A673 (cell line): ENCODE measurements at regions not wholly inside any gene's neighbourhood (a gene's known extent, or its start where the extent isn't known, plus 50 kb on each side); places are given as distances from the start of the nearest gene placed in this dataset.

Experiments
- BruUV-seq: library from RNA; stranded (reverse); fragments of 400-500 nt; replicated peaks from 2 replicates; lab custom pipeline; 2021; lab: Mats Ljungman, UMichigan
- CTCF ChIA-PET: fragments of 300-600 bp; sonication (Branson Sonifier 250); formaldehyde crosslinking; loops from one replicate; lab custom pipeline; 2022; ENCODE audit warnings: antibody characterized with exemption; lab: Charles Lee
- POLR2A ChIA-PET: fragments of 300-600 bp; sonication (Branson Sonifier 250); formaldehyde crosslinking; loops from one replicate; lab custom pipeline; 2022; ENCODE audit warnings: antibody characterized with exemption; ENCODE audit not compliant: low non-redundant PET; lab: Charles Lee
- DNase-seq: peaks from one replicate; pipeline ENCODE4 v3.0.0-alpha.2; 2015; ENCODE audit warnings: low spot score
- H3K27ac ChIP-seq: fragments of 200-600 bp; sonication (generic); 2 replicates; pipeline ENCODE4 v1.5.1; 2016; ENCODE audit warnings: mixed run types, low read depth, mild to moderate bottlenecking, mixed read lengths, antibody characterized with exemption, low read length; ENCODE audit not compliant: poor library complexity, severe bottlenecking
- H3K27me3 ChIP-seq: fragments of 200-600 bp; sonication (generic); replicated peaks from 2 replicates; pipeline ENCODE4 v1.6.1; 2017; ENCODE audit warnings: mixed run types, low read depth, mild to moderate bottlenecking, mixed read lengths, antibody characterized with exemption, low read length; ENCODE audit not compliant: insufficient read depth, poor library complexity
- H3K36me3 ChIP-seq: fragments of 200-600 bp; sonication (generic); 2 replicates; pipeline ENCODE4 v1.6.1; 2016; ENCODE audit warnings: mixed run types, mild to moderate bottlenecking, mixed read lengths, antibody characterized with exemption, low read length; ENCODE audit not compliant: insufficient read depth, poor library complexity, severe bottlenecking
- H3K4me1 ChIP-seq: fragments of 200-600 bp; sonication (generic); 2 replicates; pipeline ENCODE4 v1.6.1; 2017; ENCODE audit warnings: mixed run types, mild to moderate bottlenecking, mixed read lengths, antibody characterized with exemption, low read length; ENCODE audit not compliant: insufficient read depth, poor library complexity, severe bottlenecking
- H3K4me3 ChIP-seq: fragments of 200-600 bp; sonication (generic); 2 replicates; pipeline ENCODE4 v1.5.1; 2016; ENCODE audit warnings: low read depth, mixed run types, mild to moderate bottlenecking, mixed read lengths, low read length; ENCODE audit not compliant: poor library complexity, severe bottlenecking
- H3K9me3 ChIP-seq: fragments of 200-600 bp; sonication (generic); 2 replicates; pipeline ENCODE4 v1.6.1; 2016; ENCODE audit warnings: mixed run types, low read depth, mild to moderate bottlenecking, mixed read lengths, antibody characterized with exemption, low read length; ENCODE audit not compliant: poor library complexity, severe bottlenecking
- EZH2 ChIP-seq: fragments of 200-600 bp; sonication (generic); IDR thresholded peaks from 2 replicates; pipeline ENCODE4 v1.6.1; 2017; ENCODE audit warnings: borderline replicate concordance, low read depth, mild to moderate bottlenecking, mixed read lengths, antibody characterized with exemption, low read length; ENCODE audit not compliant: poor library complexity, severe bottlenecking
- intact Hi-C: fragments of 100-400 bp; cut with micrococcal nuclease; formaldehyde crosslinking; loops from one replicate; pipeline ENCODE4 v1.10.0; 2022; ENCODE audit not compliant: unreplicated experiment
- TF ChIP-seq, protein P1 (sequence below): fragments of 300-800, 200-600 bp; sonication (generic); conservative IDR thresholded peaks from 2 replicates; pipeline ENCODE4 v1.5.1; 2017; ENCODE audit warnings: low read depth, mild to moderate bottlenecking, antibody characterized with exemption, low read length, moderate library complexity, mixed read lengths

DNA sequence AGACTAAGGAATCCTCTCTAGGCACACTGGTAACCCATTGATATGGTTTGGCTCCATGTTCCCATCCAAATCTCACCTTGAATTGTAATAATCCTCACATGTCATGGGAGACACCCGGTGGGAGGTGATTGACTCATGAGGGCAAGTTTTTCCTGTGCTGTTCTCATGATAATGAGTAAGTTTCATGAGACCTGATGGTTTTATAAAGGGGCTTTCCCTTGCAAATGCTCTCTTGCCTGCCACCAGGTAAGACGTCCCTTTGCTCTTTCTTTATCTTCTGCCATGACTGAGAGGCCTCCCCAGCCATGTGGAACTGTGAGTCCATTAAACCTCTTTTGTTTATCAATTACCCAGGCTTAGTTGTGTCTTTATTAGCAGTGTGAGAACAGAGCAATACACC, 81.4 kb upstream of the GPC6 start:
- DNase-seq, result no peak
- intact Hi-C loops, result no loop called here
- TF ChIP-seq, protein P1, sequence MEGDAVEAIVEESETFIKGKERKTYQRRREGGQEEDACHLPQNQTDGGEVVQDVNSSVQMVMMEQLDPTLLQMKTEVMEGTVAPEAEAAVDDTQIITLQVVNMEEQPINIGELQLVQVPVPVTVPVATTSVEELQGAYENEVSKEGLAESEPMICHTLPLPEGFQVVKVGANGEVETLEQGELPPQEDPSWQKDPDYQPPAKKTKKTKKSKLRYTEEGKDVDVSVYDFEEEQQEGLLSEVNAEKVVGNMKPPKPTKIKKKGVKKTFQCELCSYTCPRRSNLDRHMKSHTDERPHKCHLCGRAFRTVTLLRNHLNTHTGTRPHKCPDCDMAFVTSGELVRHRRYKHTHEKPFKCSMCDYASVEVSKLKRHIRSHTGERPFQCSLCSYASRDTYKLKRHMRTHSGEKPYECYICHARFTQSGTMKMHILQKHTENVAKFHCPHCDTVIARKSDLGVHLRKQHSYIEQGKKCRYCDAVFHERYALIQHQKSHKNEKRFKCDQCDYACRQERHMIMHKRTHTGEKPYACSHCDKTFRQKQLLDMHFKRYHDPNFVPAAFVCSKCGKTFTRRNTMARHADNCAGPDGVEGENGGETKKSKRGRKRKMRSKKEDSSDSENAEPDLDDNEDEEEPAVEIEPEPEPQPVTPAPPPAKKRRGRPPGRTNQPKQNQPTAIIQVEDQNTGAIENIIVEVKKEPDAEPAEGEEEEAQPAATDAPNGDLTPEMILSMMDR, result no peak
- no peak for TF ChIP-seq EZH2
- Histone ChIP-seq H3K9me3 (no peaks in the 10 kb centered on the region), H3K4me3 (no peak overlapping the region), H3K36me3 (no peaks in the 10 kb centered on the region), H3K27ac (no peak overlapping the region), H3K4me1 (no peaks in the 10 kb centered on the region), H3K27me3 (no peaks in the 10 kb centered on the region)
- BruUV-seq, result no TSS peak
- POLR2A ChIA-PET, result no interaction called here
- CTCF ChIA-PET, result no interaction called here

DNA sequence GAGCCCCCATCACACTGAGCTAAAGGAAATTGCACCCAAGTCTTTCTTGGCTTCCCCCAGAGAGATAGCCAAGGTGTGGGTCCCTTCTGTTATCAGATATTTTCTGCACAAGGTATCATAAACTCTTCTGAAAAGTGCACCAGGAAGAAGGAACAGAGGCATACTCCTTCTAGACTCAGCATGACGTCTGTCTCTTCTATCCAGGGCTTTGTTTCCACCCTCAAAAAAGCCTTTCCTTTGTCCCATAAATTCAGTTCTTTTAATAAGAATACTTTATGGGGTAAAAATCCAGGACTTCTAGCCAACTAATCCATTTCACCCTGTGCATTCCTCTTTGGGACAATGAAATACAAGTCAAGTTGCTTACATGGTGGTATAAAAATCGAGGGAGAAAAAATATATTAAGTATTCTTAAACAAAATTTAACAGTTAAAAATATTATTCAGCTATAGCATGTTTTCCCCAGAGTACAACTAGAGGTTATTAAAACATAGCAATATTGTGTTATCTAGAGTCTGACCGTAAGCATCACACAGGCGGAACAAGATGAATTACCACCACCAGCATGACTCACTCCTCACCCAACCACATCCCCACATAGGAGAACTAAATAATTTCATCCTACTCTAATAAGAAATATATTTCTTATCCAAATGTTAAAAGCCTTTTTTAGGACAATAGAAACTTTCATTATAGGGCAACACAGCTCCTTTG, 79.9 kb upstream of the GPC6 start:
- ChIA-PET CTCF (no interaction called here), POLR2A (no interaction called here)

DNA sequence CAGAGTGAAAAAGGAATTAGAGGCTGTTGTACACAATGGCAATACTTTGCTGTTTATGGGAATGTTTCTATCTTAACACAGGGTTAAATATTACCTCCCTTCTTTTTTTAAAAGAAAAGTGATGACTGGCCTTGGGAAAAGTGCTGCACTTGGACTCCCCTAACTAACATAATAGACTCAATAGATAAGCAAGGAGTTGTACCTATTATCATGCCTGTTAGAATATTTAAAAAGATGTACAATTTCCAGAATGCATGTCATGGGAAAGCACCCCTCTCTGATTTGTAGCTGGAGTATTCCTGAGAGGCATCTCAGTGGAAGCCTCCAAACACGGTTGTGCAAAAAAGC, 79.3 kb upstream of the GPC6 start:
- BruUV-seq, result no TSS peak
- ChIA-PET CTCF (no interaction called here), POLR2A (no interaction called here)
- TF ChIP-seq, protein P1, result no peak
- no peak for TF ChIP-seq EZH2
- intact Hi-C loops, result no loop called here
- Histone ChIP-seq H3K4me1 (no peaks in the 10 kb centered on the region), H3K27ac (no peak overlapping the region), H3K9me3 (no peaks in the 10 kb centered on the region), H3K36me3 (no peaks in the 10 kb centered on the region), H3K27me3 (no peaks in the 10 kb centered on the region), H3K4me3 (no peak overlapping the region)
- no peak for DNase-seq

More for the DNA sequence above, 79.9 kb upstream of the GPC6 start:
- no peaks in the 10 kb centered on the region for H3K27me3 ChIP-seq
- no peaks in the 10 kb centered on the region for H3K9me3 ChIP-seq
- no peaks in the 10 kb centered on the region for H3K4me1 ChIP-seq
- intact Hi-C loops, result no loop called here
- no peak for DNase-seq
- BruUV-seq, result no TSS peak
- H3K4me3 ChIP-seq, result no peak overlapping the region
- no peaks in the 10 kb centered on the region for H3K36me3 ChIP-seq
- no peak for TF ChIP-seq EZH2
- TF ChIP-seq, protein P1, result no peak
- H3K27ac ChIP-seq, result no peak overlapping the region
